Suprapubic skin (tissue), 4 donors: ENCODE measurements at regions not wholly inside any gene's neighbourhood (a gene's known extent, or its start where the extent isn't known, plus 50 kb on each side); places are given as distances from the start of the nearest gene placed in this dataset.

Source experiments
- DNase-seq, 2 donors: peaks; one replicate each; pipeline ENCODE4 v3.0.0-alpha.2; 2019; ENCODE audit warnings: low spot score in 2 of 2
- H3K27ac ChIP-seq: fragments of 200-600 bp; sonication (generic); one replicate; pipeline ENCODE4 v1.5.1; 2019
- H3K27me3 ChIP-seq: fragments of 200-600 bp; sonication (generic); one replicate; pipeline ENCODE4 v1.5.1; 2019
- H3K36me3 ChIP-seq: fragments of 200-600 bp; sonication (generic); one replicate; pipeline ENCODE4 v1.5.1; 2019
- H3K4me1 ChIP-seq: fragments of 200-600 bp; sonication (generic); one replicate; pipeline ENCODE4 v1.5.1; 2019
- H3K4me3 ChIP-seq: fragments of 200-600 bp; sonication (generic); one replicate; pipeline ENCODE4 v1.5.1; 2019; ENCODE audit warnings: mild to moderate bottlenecking
- H3K9me3 ChIP-seq: fragments of 200-600 bp; sonication (generic); one replicate; pipeline ENCODE4 v1.5.1; 2019
- CTCF ChIP-seq, 2 donors: fragments of 200-600 bp in 1 of 2; fragments of 450-650 bp in 1 of 2; sonication (generic) in 1 of 2; IDR thresholded peaks; one replicate each; pipeline ENCODE4 v1.5.1; 2016 to 2019; ENCODE audit warnings: antibody characterized with exemption in 2 of 2, mild to moderate bottlenecking in 1 of 2, moderate library complexity in 1 of 2
- EP300 ChIP-seq: sonication (generic); formaldehyde crosslinking; IDR thresholded peaks from one replicate; pipeline ENCODE4 v1.6.1; 2017; ENCODE audit warnings: antibody characterized with exemption
- POLR2A ChIP-seq, 2 donors: fragments of 450-650 bp; IDR thresholded peaks; one replicate each; pipeline ENCODE4 v1.6.1; 2017; ENCODE audit warnings: antibody characterized with exemption in 2 of 2, mild to moderate bottlenecking in 2 of 2, moderate library complexity in 2 of 2
- POLR2AphosphoS5 ChIP-seq, 3 donors: sonication (generic); formaldehyde crosslinking; IDR thresholded peaks; one replicate each; pipeline ENCODE4 v1.6.1; 2017; ENCODE audit warnings: antibody characterized with exemption in 3 of 3
- WGBS: methylation state at CpG from one replicate; pipeline ENCODE4 v1.1.5; 2018; 5-methylcytosine and 5-hydroxymethylcytosine counted together

GRCh38 chr5:97847920-97848631, 665.0 kb upstream of the RIOK2 start:
- DNase-seq = no peak
- Histone ChIP-seq H3K27ac (no peak overlapping the region), H3K4me1 (no peaks in the 10 kb centered on the region), H3K27me3 (no peaks in the 10 kb centered on the region), H3K36me3 (no peaks in the 10 kb centered on the region), H3K9me3 (no peaks in the 10 kb centered on the region), H3K4me3 (no peak overlapping the region)
- WGBS = 86% methylated on average over 2 of the region's 2 CpGs
- TF ChIP-seq POLR2A (IDR thresholded peaks at IDR 0.05) (no peak), CTCF (IDR thresholded peaks at IDR 0.05) (no peak), EP300 (no peak), POLR2AphosphoS5 (IDR thresholded peaks at IDR 0.05) (no peak)

- WGBS = 64% methylated on average over 1 of the region's 1 CpG
- DNase-seq = no peak
- TF ChIP-seq CTCF (IDR thresholded peaks at IDR 0.05) (no peak), EP300 (no peak), POLR2A (IDR thresholded peaks at IDR 0.05) (no peak)
- Histone ChIP-seq H3K4me3 (no peak overlapping the region), H3K4me1 (no peaks in the 10 kb centered on the region), H3K36me3 (no peaks in the 10 kb centered on the region), H3K9me3 (no peaks in the 10 kb centered on the region), H3K27ac (no peak overlapping the region), H3K27me3 (no peaks in the 10 kb centered on the region)
Observed at GRCh38 chr5:97851036-97851435, 668.0 kb upstream of the RIOK2 start.

GRCh38 chr5:97854871-97855762, 672.1 kb upstream of the RIOK2 start:
- TF ChIP-seq EP300 (no peak), CTCF (IDR thresholded peaks at IDR 0.05) (no peak), POLR2AphosphoS5 (IDR thresholded peaks at IDR 0.05) (no peak), POLR2A (IDR thresholded peaks at IDR 0.05) (no peak)
- no peaks in the 10 kb centered on the region for H3K27me3 ChIP-seq
- WGBS = 83% methylated on average over 2 of the region's 9 CpGs
- no peaks in the 10 kb centered on the region for H3K36me3 ChIP-seq
- no peak overlapping the region for H3K27ac ChIP-seq
- peaks cover 3% of the 10 kb centered on the region for H3K9me3 ChIP-seq
- DNase-seq = no peak
- no peak overlapping the region for H3K4me3 ChIP-seq
- no peaks in the 10 kb centered on the region for H3K4me1 ChIP-seq

GRCh38 chr5:97874491-97874890, 691.4 kb upstream of the RIOK2 start:
- H3K4me3 ChIP-seq = no peak overlapping the region
- no peak for DNase-seq
- H3K27me3 ChIP-seq = no peaks in the 10 kb centered on the region
- H3K4me1 ChIP-seq = peaks cover 2% of the 10 kb centered on the region
- no peaks in the 10 kb centered on the region for H3K36me3 ChIP-seq
- H3K27ac ChIP-seq = no peak overlapping the region
- no peak for TF ChIP-seq POLR2A (IDR thresholded peaks at IDR 0.05)
- no peak for TF ChIP-seq POLR2AphosphoS5 (IDR thresholded peaks at IDR 0.05)
- no peak for TF ChIP-seq EP300
- no peak for TF ChIP-seq CTCF (IDR thresholded peaks at IDR 0.05)
- 15% methylated on average over 2 of the region's 2 CpGs for WGBS
- no peaks in the 10 kb centered on the region for H3K9me3 ChIP-seq

GRCh38 chr5:97876272-97876671, 693.2 kb upstream of the RIOK2 start:
- 89% methylated on average over 2 of the region's 2 CpGs for WGBS
- no peaks in the 10 kb centered on the region for H3K27me3 ChIP-seq
- H3K4me3 ChIP-seq = no peak overlapping the region
- TF ChIP-seq POLR2AphosphoS5 (IDR thresholded peaks at IDR 0.05) = no peak
- no peak for TF ChIP-seq POLR2A (IDR thresholded peaks at IDR 0.05)
- TF ChIP-seq CTCF (IDR thresholded peaks at IDR 0.05) = no peak
- TF ChIP-seq EP300 = no peak
- H3K36me3 ChIP-seq = no peaks in the 10 kb centered on the region
- H3K9me3 ChIP-seq = no peaks in the 10 kb centered on the region
- peaks cover 2% of the 10 kb centered on the region for H3K4me1 ChIP-seq
- no peak overlapping the region for H3K27ac ChIP-seq
- DNase-seq = no peak
